ENCODE measurements at regions not wholly inside any gene's neighbourhood (a gene's known extent, or its start where the extent isn't known, plus 50 kb on each side); places are given as distances from the start of the nearest gene placed in this dataset.
"Not testable (repeated sequence)": the region's sequence is repeated elsewhere in the genome, so short reads cannot be mapped to it uniquely, and the experiment has no call there.

- WGBS = 68% methylated on average over 7 of the region's 7 CpGs
- Histone ChIP-seq H3K4me1 (ENCODE audit: control insufficient read depth, insufficient read depth, low read length) (no peaks in the 10 kb centered on the region), H3K27me3 (ENCODE audit: control insufficient read depth, insufficient read depth) (peaks cover 2% of the 10 kb centered on the region), H3K9me3 (ENCODE audit: control insufficient read depth, low read length) (no peaks in the 10 kb centered on the region), H3K4me3 (ENCODE audit: low read length) (no peak overlapping the region), H3K27ac (ENCODE audit: low read length) (no peak overlapping the region)
- DNase-seq (no peak), ATAC-seq (no peak)
- intact Hi-C loops (cut with DNase I) = no loop called here
Observed at GRCh38 chr12:113533842-113534375, 62.2 kb upstream of the LHX5 start.

GRCh38 chr12:113532292-113532691 is 60.6 kb upstream of the LHX5 start:
- peaks cover 1% of the 10 kb centered on the region for H3K9me3 ChIP-seq (ENCODE audit: control insufficient read depth, low read length)
- WGBS = 77% methylated on average over 13 of the region's 13 CpGs
- H3K4me1 ChIP-seq (ENCODE audit: control insufficient read depth, insufficient read depth, low read length) = no peaks in the 10 kb centered on the region
- H3K4me3 ChIP-seq (ENCODE audit: low read length) = no peak overlapping the region
- no peak overlapping the region for H3K27ac ChIP-seq (ENCODE audit: low read length)
- intact Hi-C loops (cut with DNase I) = no loop called here
- H3K27me3 ChIP-seq (ENCODE audit: control insufficient read depth, insufficient read depth) = peaks cover 1% of the 10 kb centered on the region
- DNase-seq = no peak
- no peak for ATAC-seq

- WGBS = 87% methylated on average over 3 of the region's 3 CpGs
- ATAC-seq; H3K27me3 ChIP-seq (ENCODE audit: control insufficient read depth, insufficient read depth); intact Hi-C loops (cut with DNase I); H3K27ac ChIP-seq (ENCODE audit: low read length); H3K9me3 ChIP-seq (ENCODE audit: control insufficient read depth, low read length); DNase-seq; H3K4me1 ChIP-seq (ENCODE audit: control insufficient read depth, insufficient read depth, low read length); H3K4me3 ChIP-seq (ENCODE audit: low read length): not testable (repeated sequence)
Observed at GRCh38 chr12:113531073-113531472, 59.4 kb upstream of the LHX5 start.

- ATAC-seq (no peak), DNase-seq (no peak)
- H3K27me3 ChIP-seq (ENCODE audit: control insufficient read depth, insufficient read depth) = no peaks in the 10 kb centered on the region
- no peaks in the 10 kb centered on the region for H3K4me1 ChIP-seq (ENCODE audit: control insufficient read depth, insufficient read depth, low read length)
- H3K4me3 ChIP-seq (ENCODE audit: low read length) = no peak overlapping the region
- WGBS = 30% methylated on average over 14 of the region's 14 CpGs
- intact Hi-C loops (cut with DNase I) = no loop called here
- no peak overlapping the region for H3K27ac ChIP-seq (ENCODE audit: low read length)
- peaks cover 1% of the 10 kb centered on the region for H3K9me3 ChIP-seq (ENCODE audit: control insufficient read depth, low read length)
Observed at GRCh38 chr12:113528606-113529293, 57.1 kb upstream of the LHX5 start.

- Histone ChIP-seq H3K27me3 (ENCODE audit: control insufficient read depth, insufficient read depth) (peaks cover 3% of the 10 kb centered on the region), H3K9me3 (ENCODE audit: control insufficient read depth, low read length) (peaks cover 1% of the 10 kb centered on the region), H3K4me1 (ENCODE audit: control insufficient read depth, insufficient read depth, low read length) (no peaks in the 10 kb centered on the region), H3K4me3 (ENCODE audit: low read length) (no peak overlapping the region), H3K27ac (ENCODE audit: low read length) (no peak overlapping the region)
- WGBS = 74% methylated on average over 7 of the region's 7 CpGs
- intact Hi-C loops (cut with DNase I) = no loop called here
- DNase-seq (no peak), ATAC-seq (no peak)
Observed at GRCh38 chr12:113525066-113525465, 53.4 kb upstream of the LHX5 start.

- ATAC-seq (no peak), DNase-seq (no peak)
- WGBS = 76% methylated on average over 5 of the region's 5 CpGs
- peaks cover 1% of the 10 kb centered on the region for H3K9me3 ChIP-seq (ENCODE audit: control insufficient read depth, low read length)
- peaks cover 3% of the 10 kb centered on the region for H3K27me3 ChIP-seq (ENCODE audit: control insufficient read depth, insufficient read depth)
- no peak overlapping the region for H3K4me3 ChIP-seq (ENCODE audit: low read length)
- intact Hi-C loops (cut with DNase I) = no loop called here
- H3K4me1 ChIP-seq (ENCODE audit: control insufficient read depth, insufficient read depth, low read length) = no peaks in the 10 kb centered on the region
- no peak overlapping the region for H3K27ac ChIP-seq (ENCODE audit: low read length)
Observed at GRCh38 chr12:113524495-113524894, 52.8 kb upstream of the LHX5 start.

GRCh38 chr12:113521708-113522107 is 50.0 kb upstream of the LHX5 start:
- WGBS = 68% methylated on average over 8 of the region's 8 CpGs
- intact Hi-C loops (cut with DNase I) = no loop called here
- no peak for ATAC-seq
- Histone ChIP-seq H3K4me1 (ENCODE audit: control insufficient read depth, insufficient read depth, low read length) (no peaks in the 10 kb centered on the region), H3K9me3 (ENCODE audit: control insufficient read depth, low read length) (no peaks in the 10 kb centered on the region), H3K27me3 (ENCODE audit: control insufficient read depth, insufficient read depth) (peaks cover 6% of the 10 kb centered on the region), H3K4me3 (ENCODE audit: low read length) (no peak overlapping the region), H3K27ac (ENCODE audit: low read length) (no peak overlapping the region)
- no peak for DNase-seq
